ENCODE measurements at regions not wholly inside any gene's neighbourhood (a gene's known extent, or its start where the extent isn't known, plus 50 kb on each side); places are given as distances from the start of the nearest gene placed in this dataset.

DNA sequence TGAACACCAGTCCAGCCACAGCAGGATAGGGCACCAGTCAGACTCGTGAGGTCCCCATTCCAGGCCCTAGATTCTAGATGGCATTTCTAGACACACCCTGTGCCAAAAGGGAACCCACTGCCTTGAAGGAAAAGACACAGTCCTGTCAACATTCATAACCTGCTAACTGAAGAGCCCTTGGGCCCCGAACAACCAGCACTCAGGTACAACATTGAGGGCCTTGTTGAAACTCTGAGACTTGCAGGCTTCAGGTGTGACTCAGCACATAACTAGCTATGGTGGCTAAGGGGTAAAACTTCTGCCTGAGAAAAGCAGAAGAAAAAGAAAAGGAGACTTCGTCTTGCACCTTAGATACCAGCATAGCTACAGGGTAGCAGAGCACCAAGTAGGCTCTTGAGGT, 252.9 kb upstream of the GRID2 start:
- Histone ChIP-seq H3K4me2 (ENCODE audit: extremely low read depth, insufficient read depth, low read length) (no peak overlapping the region), H3K27me3 (ENCODE audit: control insufficient read depth, insufficient read depth, low read length) (no peaks in the 10 kb centered on the region), H3K9me3 (ENCODE audit: control insufficient read depth, insufficient read depth, low read depth, low read length) (no peaks in the 10 kb centered on the region), H3K36me3 (ENCODE audit: control insufficient read depth, insufficient read depth, low read length) (no peaks in the 10 kb centered on the region), H3K79me2 (ENCODE audit: control insufficient read depth, insufficient read depth, low read length) (no peaks in the 10 kb centered on the region), H3K27ac (ENCODE audit: insufficient read depth, low read length) (no peak overlapping the region), H3K9ac (ENCODE audit: insufficient read depth, low read length) (no peak overlapping the region), H3K4me3 (replicated peaks in 1 of 4; ENCODE audit: control extremely low read depth in 1 of 4, insufficient read depth in 1 of 4, low read depth in 3 of 4, low read length in 4 of 4) (no peak overlapping the region), H4K20me1 (ENCODE audit: control insufficient read depth, extremely low read depth, insufficient read depth, low read length) (no peaks in the 10 kb centered on the region), H2AFZ (ENCODE audit: low read length) (no peak overlapping the region), H3K4me1 (ENCODE audit: control insufficient read depth, extremely low read depth, insufficient read depth, low read length) (no peaks in the 10 kb centered on the region)
- peak in 1 of 2 donors; percentile 3 for DNase-seq (ENCODE audit: low read depth in 2 of 2)
- TF ChIP-seq EZH2 (IDR thresholded peaks at IDR 0.05; ENCODE audit: low read length, missing control alignments): no peak
- TF ChIP-seq, protein P1, sequence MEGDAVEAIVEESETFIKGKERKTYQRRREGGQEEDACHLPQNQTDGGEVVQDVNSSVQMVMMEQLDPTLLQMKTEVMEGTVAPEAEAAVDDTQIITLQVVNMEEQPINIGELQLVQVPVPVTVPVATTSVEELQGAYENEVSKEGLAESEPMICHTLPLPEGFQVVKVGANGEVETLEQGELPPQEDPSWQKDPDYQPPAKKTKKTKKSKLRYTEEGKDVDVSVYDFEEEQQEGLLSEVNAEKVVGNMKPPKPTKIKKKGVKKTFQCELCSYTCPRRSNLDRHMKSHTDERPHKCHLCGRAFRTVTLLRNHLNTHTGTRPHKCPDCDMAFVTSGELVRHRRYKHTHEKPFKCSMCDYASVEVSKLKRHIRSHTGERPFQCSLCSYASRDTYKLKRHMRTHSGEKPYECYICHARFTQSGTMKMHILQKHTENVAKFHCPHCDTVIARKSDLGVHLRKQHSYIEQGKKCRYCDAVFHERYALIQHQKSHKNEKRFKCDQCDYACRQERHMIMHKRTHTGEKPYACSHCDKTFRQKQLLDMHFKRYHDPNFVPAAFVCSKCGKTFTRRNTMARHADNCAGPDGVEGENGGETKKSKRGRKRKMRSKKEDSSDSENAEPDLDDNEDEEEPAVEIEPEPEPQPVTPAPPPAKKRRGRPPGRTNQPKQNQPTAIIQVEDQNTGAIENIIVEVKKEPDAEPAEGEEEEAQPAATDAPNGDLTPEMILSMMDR (conservative IDR thresholded peaks at IDR 0.05 in 1 of 2, IDR thresholded peaks at IDR 0.05 in 1 of 2; ENCODE audit: low read depth in 1 of 2, low read length in 2 of 2): no peak

DNA sequence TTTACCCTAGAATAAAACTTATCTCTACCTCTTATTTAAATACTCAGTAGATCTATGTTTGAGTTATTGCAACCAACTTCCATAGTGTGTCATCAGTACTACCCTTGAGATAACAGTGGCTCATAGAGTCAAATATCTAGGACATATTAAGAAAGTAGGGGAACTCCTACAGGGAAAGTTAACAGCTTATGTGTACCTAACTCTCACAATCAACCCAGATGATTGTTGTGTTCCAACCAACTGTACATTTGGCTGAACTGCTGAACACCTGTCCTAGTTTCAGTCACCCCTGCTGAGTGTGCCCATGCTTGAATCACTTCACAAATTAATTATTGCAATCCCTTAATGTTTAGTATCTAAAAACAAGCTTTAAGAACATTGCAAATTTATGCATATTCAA, 244.2 kb upstream of the GRID2 start:
- Histone ChIP-seq H4K20me1 (ENCODE audit: control insufficient read depth, extremely low read depth, insufficient read depth, low read length) (no peaks in the 10 kb centered on the region), H3K4me1 (ENCODE audit: control insufficient read depth, extremely low read depth, insufficient read depth, low read length) (no peaks in the 10 kb centered on the region), H3K79me2 (ENCODE audit: control insufficient read depth, insufficient read depth, low read length) (no peaks in the 10 kb centered on the region), H2AFZ (ENCODE audit: low read length) (no peak overlapping the region), H3K9me3 (ENCODE audit: control insufficient read depth, insufficient read depth, low read depth, low read length) (no peaks in the 10 kb centered on the region), H3K9ac (ENCODE audit: insufficient read depth, low read length) (no peak overlapping the region), H3K27ac (ENCODE audit: insufficient read depth, low read length) (no peak overlapping the region), H3K4me2 (ENCODE audit: extremely low read depth, insufficient read depth, low read length) (no peak overlapping the region), H3K27me3 (ENCODE audit: control insufficient read depth, insufficient read depth, low read length) (no peaks in the 10 kb centered on the region), H3K36me3 (ENCODE audit: control insufficient read depth, insufficient read depth, low read length) (no peaks in the 10 kb centered on the region), H3K4me3 (replicated peaks in 1 of 4; ENCODE audit: control extremely low read depth in 1 of 4, insufficient read depth in 1 of 4, low read depth in 3 of 4, low read length in 4 of 4) (no peak overlapping the region)
- no peak for DNase-seq (ENCODE audit: low read depth in 2 of 2)
- TF ChIP-seq, protein P1 (conservative IDR thresholded peaks at IDR 0.05 in 1 of 2, IDR thresholded peaks at IDR 0.05 in 1 of 2; ENCODE audit: low read depth in 1 of 2, low read length in 2 of 2): no peak
- TF ChIP-seq EZH2 (IDR thresholded peaks at IDR 0.05; ENCODE audit: low read length, missing control alignments): no peak

DNA sequence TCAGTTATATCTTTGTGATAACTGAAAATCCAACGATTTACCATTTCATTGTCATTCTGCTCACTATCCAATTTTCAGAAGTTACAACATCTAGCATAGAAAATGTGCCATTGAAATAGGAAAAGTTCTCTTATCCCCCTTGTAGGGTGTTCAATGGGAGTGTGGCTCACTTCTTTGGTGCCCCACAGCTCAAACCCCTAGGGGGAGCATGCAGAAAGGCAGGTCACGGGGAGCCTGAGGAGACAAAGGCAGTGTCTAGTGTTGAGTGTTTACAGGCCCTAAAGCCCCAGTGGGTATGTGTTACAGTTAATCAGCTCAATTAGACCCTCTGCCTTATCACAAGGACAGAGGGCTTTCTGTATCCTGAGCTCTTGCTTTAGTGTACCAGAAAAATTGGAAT, 243.4 kb upstream of the GRID2 start:
- no peaks in the 10 kb centered on the region for H3K4me1 ChIP-seq (ENCODE audit: control insufficient read depth, extremely low read depth, insufficient read depth, low read length)
- no peak overlapping the region for H3K27ac ChIP-seq (ENCODE audit: insufficient read depth, low read length)
- H3K4me3 ChIP-seq (replicated peaks in 1 of 4; ENCODE audit: control extremely low read depth in 1 of 4, insufficient read depth in 1 of 4, low read depth in 3 of 4, low read length in 4 of 4): no peak overlapping the region
- H3K36me3 ChIP-seq (ENCODE audit: control insufficient read depth, insufficient read depth, low read length): no peaks in the 10 kb centered on the region
- DNase-seq (ENCODE audit: low read depth in 2 of 2): no peak
- no peak overlapping the region for H3K9ac ChIP-seq (ENCODE audit: insufficient read depth, low read length)
- no peak overlapping the region for H2AFZ ChIP-seq (ENCODE audit: low read length)
- TF ChIP-seq, protein P1 (conservative IDR thresholded peaks at IDR 0.05 in 1 of 2, IDR thresholded peaks at IDR 0.05 in 1 of 2; ENCODE audit: low read depth in 1 of 2, low read length in 2 of 2): no peak
- TF ChIP-seq EZH2 (IDR thresholded peaks at IDR 0.05; ENCODE audit: low read length, missing control alignments): no peak
- no peaks in the 10 kb centered on the region for H3K79me2 ChIP-seq (ENCODE audit: control insufficient read depth, insufficient read depth, low read length)
- no peak overlapping the region for H3K4me2 ChIP-seq (ENCODE audit: extremely low read depth, insufficient read depth, low read length)
- no peaks in the 10 kb centered on the region for H4K20me1 ChIP-seq (ENCODE audit: control insufficient read depth, extremely low read depth, insufficient read depth, low read length)
- no peaks in the 10 kb centered on the region for H3K27me3 ChIP-seq (ENCODE audit: control insufficient read depth, insufficient read depth, low read length)
- H3K9me3 ChIP-seq (ENCODE audit: control insufficient read depth, insufficient read depth, low read depth, low read length): no peaks in the 10 kb centered on the region
